GM23248 (cell line): ENCODE measurements at regions not wholly inside any gene's neighbourhood (a gene's known extent, or its start where the extent isn't known, plus 50 kb on each side); places are given as distances from the start of the nearest gene placed in this dataset.

Source experiments
- EZH2 ChIP-seq: fragments of 200-600 bp; sonication (generic); IDR thresholded peaks from 2 replicates; pipeline ENCODE4 v1.6.1; 2018; ENCODE audit warnings: antibody characterized with exemption, mild to moderate bottlenecking; ENCODE audit not compliant: insufficient read depth, poor library complexity, severe bottlenecking
- EZH2phosphoT487 ChIP-seq: fragments of 200-600 bp; sonication (generic); IDR thresholded peaks from 2 replicates; pipeline ENCODE4 v1.6.1; 2018; ENCODE audit warnings: antibody characterized with exemption, moderate library complexity, mild to moderate bottlenecking, low read depth; ENCODE audit not compliant: insufficient read depth

GRCh38 chr12:46516933-46517578 is 144.5 kb upstream of the SLC38A2 start:
- TF ChIP-seq EZH2: no peak
- TF ChIP-seq EZH2phosphoT487: no peak
